GM12878 (cell line): ENCODE measurements at regions not wholly inside any gene's neighbourhood (a gene's known extent, or its start where the extent isn't known, plus 50 kb on each side); places are given as distances from the start of the nearest gene placed in this dataset.

Source experiments
- ATAC-seq: fragments of 200-7000 bp; cut with Tn5 transposase; 3 replicates; pipeline ENCODE4 v1.9.1; 2020; ENCODE audit warnings: mild to moderate bottlenecking, moderate library complexity
- BruUV-seq: library from RNA; stranded (reverse); fragments of 400-500 nt; replicated peaks from 2 replicates; lab custom pipeline; 2021; lab: Mats Ljungman, UMichigan
- CTCF ChIA-PET: fragments of 300-600 bp; sonication (Branson Sonifier 250); formaldehyde crosslinking; extraction: SDS; loops from one replicate; lab custom pipeline; 2021; ENCODE audit warnings: inconsistent platforms; lab: Yijun Ruan, JAX
- POLR2A ChIA-PET: fragments of 350-600 bp; formaldehyde crosslinking; extraction: SDS; loops from one replicate; lab custom pipeline; 2021; ENCODE audit warnings: inconsistent platforms; lab: Charles Lee
- RAD21 ChIA-PET: fragments of 300-600 bp; sonication (Branson Sonifier 250); formaldehyde crosslinking; loops from one replicate; lab custom pipeline; 2023; ENCODE audit warnings: antibody characterized with exemption; ENCODE audit not compliant: unreplicated experiment; lab: Charles Lee
- SMC1A ChIA-PET: fragments of 300-600 bp; sonication (Branson Sonifier 250); formaldehyde crosslinking; loops from one replicate; lab custom pipeline; 2023; ENCODE audit not compliant: unreplicated experiment, uncharacterized antibody; lab: Charles Lee
- DNase-seq: peaks from one replicate; pipeline ENCODE4 v3.0.0-alpha.2; 2011; ENCODE audit warnings: low read depth, low spot score
- FAIRE-seq: peaks from 3 replicates; lab custom pipeline; 2011; peaks lifted over from hg19 to GRCh38; lab: Jason Lieb, UNC
- H2AFZ ChIP-seq: 2 replicates; pipeline ENCODE4 v1.6.0; 2011; ENCODE audit warnings: low read depth, low read length, control low read depth; ENCODE audit not compliant: control insufficient read depth
- H3K27ac ChIP-seq: 2 replicates; pipeline ENCODE4 v1.5.1; 2011; ENCODE audit warnings: control low read depth; ENCODE audit not compliant: control insufficient read depth, insufficient read depth
- H3K27me3 ChIP-seq, 2 experiments: replicated peaks in 1 of 2; 2 replicates each; pipeline versions ENCODE4 v1.6.0 to v1.6.1; 2011; ENCODE audit warnings: low read length in 1 of 2; ENCODE audit not compliant: control insufficient read depth in 2 of 2, insufficient read depth in 2 of 2
- H3K36me3 ChIP-seq, 2 experiments: 2 replicates each; pipeline ENCODE4 v1.5.1; 2011; ENCODE audit warnings: low read length in 1 of 2; ENCODE audit not compliant: control insufficient read depth in 2 of 2, insufficient read depth in 2 of 2
- H3K4me1 ChIP-seq: 2 replicates; pipeline ENCODE4 v1.6.1; 2011; ENCODE audit warnings: mild to moderate bottlenecking, low read length, moderate library complexity, mixed read lengths; ENCODE audit not compliant: control insufficient read depth, insufficient read depth
- H3K4me2 ChIP-seq: 2 replicates; pipeline ENCODE4 v1.6.0; 2011; ENCODE audit warnings: control low read depth; ENCODE audit not compliant: control insufficient read depth, insufficient read depth
- H3K4me3 ChIP-seq: fragments of 200-600 bp; sonication (generic); 2 replicates; pipeline ENCODE4 v1.5.1; 2016
- H3K79me2 ChIP-seq: 2 replicates; pipeline ENCODE4 v1.6.0; 2011; ENCODE audit warnings: low read length; ENCODE audit not compliant: control insufficient read depth, insufficient read depth
- H3K9ac ChIP-seq: 2 replicates; pipeline ENCODE4 v1.8.0; 2011; ENCODE audit warnings: low read length, control low read depth, mixed read lengths; ENCODE audit not compliant: control insufficient read depth, insufficient read depth
- H3K9me3 ChIP-seq: replicated peaks from 3 replicates; pipeline ENCODE4 v1.5.1; 2011; ENCODE audit warnings: mild to moderate bottlenecking, low read length; ENCODE audit not compliant: control insufficient read depth, insufficient read depth
- H4K20me1 ChIP-seq: 2 replicates; pipeline ENCODE4 v1.6.0; 2011; ENCODE audit not compliant: control insufficient read depth, insufficient read depth
- E2F4 ChIP-seq: IDR thresholded peaks from 2 replicates; pipeline ENCODE4 v1.6.1; 2012; ENCODE audit warnings: low read depth, low read length, improper control_type of control experiment
- GATAD2B ChIP-seq: fragments of 450-650 bp; conservative IDR thresholded peaks from 2 replicates; pipeline ENCODE4 v1.6.1; 2017; ENCODE audit warnings: low read depth, mild to moderate bottlenecking, moderate library complexity
- IKZF2 ChIP-seq, 2 experiments: fragments of 450-650 bp; IDR thresholded peaks; 2 replicates each; pipeline ENCODE4 v1.6.1; 2017; ENCODE audit warnings: mild to moderate bottlenecking in 2 of 2, moderate library complexity in 2 of 2
- PAX8 ChIP-seq: fragments of 450-650 bp; IDR thresholded peaks from 2 replicates; pipeline ENCODE4 v1.6.1; 2017; ENCODE audit warnings: mild to moderate bottlenecking, moderate library complexity
- STAT1 ChIP-seq: fragments of 450-650 bp; conservative IDR thresholded peaks from 2 replicates; pipeline ENCODE4 v1.6.1; 2014; ENCODE audit warnings: antibody characterized with exemption, mild to moderate bottlenecking
- YY1 ChIP-seq: IDR thresholded peaks from 2 replicates; pipeline ENCODE4 v1.6.1; 2011; ENCODE audit warnings: low read depth, mild to moderate bottlenecking, low read length
- ZNF687 ChIP-seq: fragments of 450-650 bp; IDR thresholded peaks from 2 replicates; pipeline ENCODE4 v1.6.1; 2017; ENCODE audit warnings: mild to moderate bottlenecking, moderate library complexity
- WGBS: methylation state at CpG from one replicate; pipeline ENCODE4 v1.1.6; 2016; ENCODE audit warnings: low lambda C conversion rate; ENCODE audit not compliant: insufficient replicate concordance, insufficient coverage; ENCODE audit errors: missing lambda C conversion rate; 5-methylcytosine and 5-hydroxymethylcytosine counted together
- in situ Hi-C: fragments of 300-500 bp; cut with MboI; formaldehyde crosslinking; loops from 9 replicates; pipeline ENCODE4 v1.14.3; 2018; ENCODE audit warnings: mixed read lengths
- intact Hi-C: fragments of 100-400 bp; cut with micrococcal nuclease; formaldehyde crosslinking; loops from one replicate; pipeline ENCODE4 v1.14.2; 2022; ENCODE audit not compliant: unreplicated experiment

- RAD21 ChIA-PET: no interaction called here
- BruUV-seq: no TSS peak
- H3K27ac ChIP-seq: no peak overlapping the region
- no peak for TF ChIP-seq ZNF687
- TF ChIP-seq STAT1: no peak
- no peak for TF ChIP-seq GATAD2B
- TF ChIP-seq IKZF2 (IDR thresholded peaks at IDR 0.05): no peak
- no peak for TF ChIP-seq E2F4
- TF ChIP-seq YY1: no peak
- TF ChIP-seq PAX8: no peak
- TF ChIP-seq, all 136 proteins: peak for 0
- no peak overlapping the region for H3K9ac ChIP-seq
- in situ Hi-C loops (no loop called here), intact Hi-C loops (no loop called here)
- no peak overlapping the region for H2AFZ ChIP-seq
- ATAC-seq (no peak), FAIRE-seq (no peak), DNase-seq (no peak)
- no peaks in the 10 kb centered on the region for H3K36me3 ChIP-seq
- no peaks in the 10 kb centered on the region for H3K9me3 ChIP-seq
- CTCF ChIA-PET: no interaction called here
- H3K4me1 ChIP-seq: no peaks in the 10 kb centered on the region
- H3K79me2 ChIP-seq: no peaks in the 10 kb centered on the region
- H3K4me2 ChIP-seq: no peak overlapping the region
- H3K27me3 ChIP-seq: no peaks in the 10 kb centered on the region
- 0% methylated on average over 4 of the region's 4 CpGs for WGBS
- H3K4me3 ChIP-seq: no peak overlapping the region
- no peaks in the 10 kb centered on the region for H4K20me1 ChIP-seq
- SMC1A ChIA-PET: no interaction called here
- POLR2A ChIA-PET: no interaction called here
These were observed 1626.9 kb upstream of the SLC10A2 start for GRCh38 chr13:104693126-104693525.
